ENCODE measurements at regions not wholly inside any gene's neighbourhood (a gene's known extent, or its start where the extent isn't known, plus 50 kb on each side); places are given as distances from the start of the nearest gene placed in this dataset.
A peak's percentile ranks its signal among the peaks of the same experiment; 100 is the strongest.

GRCh38 chr2:8627019-8627691 is 54.7 kb upstream of the ID2 start:
- H3K4me1 ChIP-seq (replicated peaks) = peaks cover 29% of the 10 kb centered on the region
- no peaks in the 10 kb centered on the region for H3K9me3 ChIP-seq (replicated peaks)
- H3K36me3 ChIP-seq = no peaks in the 10 kb centered on the region
- no peaks in the 10 kb centered on the region for H3K27me3 ChIP-seq (replicated peaks)
- H3K27ac ChIP-seq = no peak overlapping the region
- no peak overlapping the region for H3K4me3 ChIP-seq
- DNase-seq (ENCODE audit: low read depth in 1 of 2, low spot score in 2 of 2) = no peak

- no peaks in the 10 kb centered on the region for H3K9me3 ChIP-seq (replicated peaks)
- H3K27ac ChIP-seq = no peak overlapping the region
- no peak overlapping the region for H3K4me3 ChIP-seq
- H3K4me1 ChIP-seq (replicated peaks) = peaks cover 34% of the 10 kb centered on the region
- H3K36me3 ChIP-seq = no peaks in the 10 kb centered on the region
- DNase-seq (ENCODE audit: low read depth in 1 of 2, low spot score in 2 of 2) = no peak
- no peaks in the 10 kb centered on the region for H3K27me3 ChIP-seq (replicated peaks)
Observed at GRCh38 chr2:8627692-8628085, 54.2 kb upstream of the ID2 start.

GRCh38 chr2:8628179-8628865 is 53.5 kb upstream of the ID2 start:
- Histone ChIP-seq H3K27ac (no peak overlapping the region), H3K27me3 (replicated peaks) (no peaks in the 10 kb centered on the region), H3K4me3 (no peak overlapping the region), H3K9me3 (replicated peaks) (no peaks in the 10 kb centered on the region), H3K36me3 (no peaks in the 10 kb centered on the region), H3K4me1 (replicated peaks) (peaks cover 41% of the 10 kb centered on the region)
- DNase-seq (ENCODE audit: low read depth in 1 of 2, low spot score in 2 of 2) = peak in 1 of 2 experiments; percentile 42

GRCh38 chr2:8628866-8629209 is 53.0 kb upstream of the ID2 start:
- no peak for DNase-seq (ENCODE audit: low read depth in 1 of 2, low spot score in 2 of 2)
- Histone ChIP-seq H3K4me1 (replicated peaks) (peaks cover 46% of the 10 kb centered on the region), H3K9me3 (replicated peaks) (no peaks in the 10 kb centered on the region), H3K4me3 (no peak overlapping the region), H3K27ac (no peak overlapping the region), H3K27me3 (replicated peaks) (no peaks in the 10 kb centered on the region), H3K36me3 (no peaks in the 10 kb centered on the region)

GRCh38 chr2:8629402-8629801 is 52.5 kb upstream of the ID2 start:
- no peak overlapping the region for H3K4me3 ChIP-seq
- DNase-seq (ENCODE audit: low read depth in 1 of 2, low spot score in 2 of 2) = no peak
- H3K27me3 ChIP-seq (replicated peaks) = no peaks in the 10 kb centered on the region
- H3K27ac ChIP-seq = no peak overlapping the region
- H3K4me1 ChIP-seq (replicated peaks) = peaks cover 52% of the 10 kb centered on the region
- no peaks in the 10 kb centered on the region for H3K36me3 ChIP-seq
- H3K9me3 ChIP-seq (replicated peaks) = no peaks in the 10 kb centered on the region

GRCh38 chr2:8630676-8631464 is 51.0 kb upstream of the ID2 start:
- no peaks in the 10 kb centered on the region for H3K36me3 ChIP-seq
- no peak overlapping the region for H3K4me3 ChIP-seq
- peaks cover 52% of the 10 kb centered on the region for H3K4me1 ChIP-seq (replicated peaks)
- no peaks in the 10 kb centered on the region for H3K27me3 ChIP-seq (replicated peaks)
- H3K27ac ChIP-seq = no peak overlapping the region
- H3K9me3 ChIP-seq (replicated peaks) = no peaks in the 10 kb centered on the region
- no peak for DNase-seq (ENCODE audit: low read depth in 1 of 2, low spot score in 2 of 2)

- Histone ChIP-seq H3K27me3 (replicated peaks) (no peaks in the 10 kb centered on the region), H3K27ac (no peak overlapping the region), H3K9me3 (replicated peaks) (no peaks in the 10 kb centered on the region), H3K36me3 (no peaks in the 10 kb centered on the region), H3K4me3 (no peak overlapping the region), H3K4me1 (replicated peaks) (peaks cover 59% of the 10 kb centered on the region)
- DNase-seq (ENCODE audit: low read depth in 1 of 2, low spot score in 2 of 2) = no peak
Observed at GRCh38 chr2:8631465-8632005, 50.3 kb upstream of the ID2 start.

Data from SJSA1 (cell line).